ENCODE measurements at regions not wholly inside any gene's neighbourhood (a gene's known extent, or its start where the extent isn't known, plus 50 kb on each side); places are given as distances from the start of the nearest gene placed in this dataset.
A peak's percentile ranks its signal among the peaks of the same experiment; 100 is the strongest.
"Not testable (repeated sequence)": the region's sequence is repeated elsewhere in the genome, so short reads cannot be mapped to it uniquely, and the experiment has no call there.

GRCh38 chr10:100662067-100662466, 83.3 kb upstream of the PAX2 start:
- DNase-seq (ENCODE audit: low read depth) = no peak

GRCh38 chr10:100664316-100665149, 80.8 kb upstream of the PAX2 start:
- no peak for DNase-seq (ENCODE audit: low read depth)

GRCh38 chr10:100666634-100667033, 78.7 kb upstream of the PAX2 start:
- DNase-seq (ENCODE audit: low read depth) = not testable (repeated sequence)

- DNase-seq (ENCODE audit: low read depth) = no peak
Measured at GRCh38 chr10:100669616-100670015, 75.8 kb upstream of the PAX2 start.

- no peak for DNase-seq (ENCODE audit: low read depth)
Measured at GRCh38 chr10:100670368-100670767, 75.0 kb upstream of the PAX2 start.

GRCh38 chr10:100670828-100671479, 74.4 kb upstream of the PAX2 start:
- DNase-seq (ENCODE audit: low read depth) = peak; percentile 25

GRCh38 chr10:100672199-100672598, 73.2 kb upstream of the PAX2 start:
- no peak for DNase-seq (ENCODE audit: low read depth)

GRCh38 chr10:100677290-100677945, 68.0 kb upstream of the PAX2 start:
- no peak for DNase-seq (ENCODE audit: low read depth)

GRCh38 chr10:100679327-100679726, 66.1 kb upstream of the PAX2 start:
- DNase-seq (ENCODE audit: low read depth) = no peak

GRCh38 chr10:100683004-100683403, 62.4 kb upstream of the PAX2 start:
- DNase-seq (ENCODE audit: low read depth) = no peak

- DNase-seq (ENCODE audit: low read depth) = no peak
Measured at GRCh38 chr10:100683545-100684300, 61.7 kb upstream of the PAX2 start.

GRCh38 chr10:100684688-100685235, 60.6 kb upstream of the PAX2 start:
- no peak for DNase-seq (ENCODE audit: low read depth)

GRCh38 chr10:100685331-100685730, 60.1 kb upstream of the PAX2 start:
- DNase-seq (ENCODE audit: low read depth) = no peak

GRCh38 chr10:100687143-100688003, 58.0 kb upstream of the PAX2 start:
- no peak for DNase-seq (ENCODE audit: low read depth)

- DNase-seq (ENCODE audit: low read depth) = no peak
Measured at GRCh38 chr10:100688201-100688600, 57.2 kb upstream of the PAX2 start.

- DNase-seq (ENCODE audit: low read depth) = no peak
Measured at GRCh38 chr10:100693821-100694220, 51.6 kb upstream of the PAX2 start.

Data from activated gamma-delta T cell treated with anti-CD3 and anti-CD28 coated beads, Interleukin-2, amount 50 U/mL, for 16 hours (primary cell).